Liver (tissue), 3 donors: ENCODE measurements at regions not wholly inside any gene's neighbourhood (a gene's known extent, or its start where the extent isn't known, plus 50 kb on each side); places are given as distances from the start of the nearest gene placed in this dataset.

Source experiments
- CTCF ChIP-seq: fragments of 150-350 bp; IDR thresholded peaks from 2 replicates; pipeline ENCODE4 v1.5.1; 2017; ENCODE audit warnings: improper control_type of control experiment, low read depth, low read length; ENCODE audit not compliant: missing input control
- FOXA1 ChIP-seq: IDR thresholded peaks from 2 replicates; pipeline ENCODE4 v1.6.1; 2016; ENCODE audit warnings: antibody characterized with exemption
- JUND ChIP-seq, 2 donors: IDR thresholded peaks; 2 replicates each; pipeline ENCODE4 v1.6.1; 2016; ENCODE audit warnings: antibody characterized with exemption in 2 of 2
- MAX ChIP-seq: IDR thresholded peaks from 2 replicates; pipeline ENCODE4 v1.6.1; 2016; ENCODE audit warnings: antibody characterized with exemption
- RAD21 ChIP-seq, 2 donors: IDR thresholded peaks; 2 replicates each; pipeline ENCODE4 v1.6.1; 2016; ENCODE audit warnings: antibody characterized with exemption in 2 of 2, mild to moderate bottlenecking in 2 of 2
- REST ChIP-seq: IDR thresholded peaks from 2 replicates; pipeline ENCODE4 v1.6.1; 2016; ENCODE audit warnings: antibody characterized with exemption, mild to moderate bottlenecking
- SP1 ChIP-seq: IDR thresholded peaks from 2 replicates; pipeline ENCODE4 v1.6.1; 2018; ENCODE audit warnings: antibody characterized with exemption, mild to moderate bottlenecking
- YY1 ChIP-seq: IDR thresholded peaks from 2 replicates; pipeline ENCODE4 v1.6.1; 2016; ENCODE audit warnings: antibody characterized with exemption, mild to moderate bottlenecking
- ZBTB33 ChIP-seq: IDR thresholded peaks from 2 replicates; pipeline ENCODE4 v1.6.1; 2016; ENCODE audit warnings: antibody characterized with exemption
- donor health status: healthy.
- donor health status: healthy.

GRCh38 chr6:50141100-50141499 lies 91.4 kb upstream of the DEFB112 start:
- TF ChIP-seq CTCF (no peak), ZBTB33 (no peak), RAD21 (IDR thresholded peaks at IDR 0.05) (no peak), MAX (no peak), FOXA1 (no peak), REST (no peak), JUND (IDR thresholded peaks at IDR 0.05) (no peak), SP1 (no peak), YY1 (no peak)
